Testis (tissue), 2 donors: ENCODE measurements at regions not wholly inside any gene's neighbourhood (a gene's known extent, or its start where the extent isn't known, plus 50 kb on each side); places are given as distances from the start of the nearest gene placed in this dataset.

Experiments used
- DNase-seq: peaks from one replicate; pipeline ENCODE4 v3.0.0-alpha.2; 2019
- H3K27ac ChIP-seq, 2 donors: fragments of 200-600 bp; sonication (generic); one replicate each; pipeline ENCODE4 v1.5.1; 2019
- H3K27me3 ChIP-seq: fragments of 200-600 bp; sonication (generic); one replicate; pipeline ENCODE4 v1.5.1; 2019
- H3K36me3 ChIP-seq: fragments of 200-600 bp; sonication (generic); one replicate; pipeline ENCODE4 v1.5.1; 2017; ENCODE audit warnings: low read depth; ENCODE audit errors: missing control alignments
- H3K4me1 ChIP-seq: fragments of 200-600 bp; sonication (generic); one replicate; pipeline ENCODE4 v1.5.1; 2019
- H3K4me3 ChIP-seq, 2 donors: fragments of 200-600 bp; sonication (generic); one replicate each; pipeline ENCODE4 v1.5.1; 2017 to 2019
- H3K9me3 ChIP-seq: fragments of 200-600 bp; sonication (generic); one replicate; pipeline ENCODE4 v1.5.1; 2017
- CTCF ChIP-seq, 3 experiments: fragments of 450-650 bp in 2 of 3; fragments of 200-600 bp in 1 of 3; sonication (generic) in 1 of 3; IDR thresholded peaks; one replicate each; pipeline ENCODE4 v1.5.1; 2016 to 2019; ENCODE audit warnings: antibody characterized with exemption in 3 of 3, mild to moderate bottlenecking in 2 of 3, moderate library complexity in 1 of 3
- POLR2A ChIP-seq: fragments of 450-650 bp; IDR thresholded peaks from one replicate; pipeline ENCODE4 v1.6.1; 2017; ENCODE audit warnings: antibody characterized with exemption, mild to moderate bottlenecking, moderate library complexity
- WGBS, 2 donors: methylation state at CpG; one replicate each; pipeline ENCODE4 v1.1.5; 2018; 5-methylcytosine and 5-hydroxymethylcytosine counted together
- intact Hi-C: fragments of 100-400 bp; cut with DNase I; formaldehyde crosslinking; loops from one replicate; pipeline ENCODE4 v1.15.1; 2023; ENCODE audit warnings: low total_unique reads

GRCh38 chr10:20688797-20689544, 208.1 kb downstream of the NEBL start:
- Histone ChIP-seq H3K36me3 (no peaks in the 10 kb centered on the region), H3K4me1 (no peaks in the 10 kb centered on the region), H3K4me3 (no peak overlapping the region), H3K27ac (no peak overlapping the region), H3K9me3 (no peaks in the 10 kb centered on the region), H3K27me3 (no peaks in the 10 kb centered on the region)
- 65 to 67% methylated on average over 7 of the region's 7 CpGs for WGBS, 2 donors
- no peak for TF ChIP-seq POLR2A
- no peak for TF ChIP-seq CTCF (IDR thresholded peaks at IDR 0.05)
- intact Hi-C loops, result no loop called here
- DNase-seq, result no peak

- WGBS, 2 donors, result 84 to 85% methylated on average over 7 of the region's 7 CpGs
- no peaks in the 10 kb centered on the region for H3K36me3 ChIP-seq
- TF ChIP-seq POLR2A (no peak), CTCF (IDR thresholded peaks at IDR 0.05) (no peak)
- intact Hi-C loops, result no loop called here
- H3K27ac ChIP-seq, result no peak overlapping the region
- H3K4me1 ChIP-seq, result no peaks in the 10 kb centered on the region
- no peaks in the 10 kb centered on the region for H3K9me3 ChIP-seq
- DNase-seq, result no peak
- H3K27me3 ChIP-seq, result no peaks in the 10 kb centered on the region
- no peak overlapping the region for H3K4me3 ChIP-seq
Measured at GRCh38 chr10:20686015-20686635, 211.0 kb downstream of the NEBL start.

GRCh38 chr10:20685462-20685861, 211.6 kb downstream of the NEBL start:
- Histone ChIP-seq H3K4me3 (no peak overlapping the region), H3K9me3 (no peaks in the 10 kb centered on the region), H3K36me3 (no peaks in the 10 kb centered on the region), H3K27ac (no peak overlapping the region), H3K4me1 (no peaks in the 10 kb centered on the region), H3K27me3 (no peaks in the 10 kb centered on the region)
- TF ChIP-seq CTCF (IDR thresholded peaks at IDR 0.05), result no peak
- no peak for TF ChIP-seq POLR2A
- 87 to 89% methylated on average over 8 of the region's 8 CpGs for WGBS, 2 donors
- intact Hi-C loops, result no loop called here
- DNase-seq, result no peak

GRCh38 chr10:20683345-20683744, 213.8 kb downstream of the NEBL start:
- intact Hi-C loops, result no loop called here
- TF ChIP-seq CTCF (IDR thresholded peaks at IDR 0.05) (no peak), POLR2A (no peak)
- H3K9me3 ChIP-seq, result no peaks in the 10 kb centered on the region
- DNase-seq, result no peak
- no peak overlapping the region for H3K4me3 ChIP-seq
- H3K36me3 ChIP-seq, result no peaks in the 10 kb centered on the region
- H3K27me3 ChIP-seq, result no peaks in the 10 kb centered on the region
- H3K27ac ChIP-seq, result no peak overlapping the region
- H3K4me1 ChIP-seq, result no peaks in the 10 kb centered on the region

GRCh38 chr10:20682782-20683181, 214.3 kb downstream of the NEBL start:
- Histone ChIP-seq H3K4me1 (no peaks in the 10 kb centered on the region), H3K27me3 (no peaks in the 10 kb centered on the region), H3K36me3 (no peaks in the 10 kb centered on the region), H3K9me3 (no peaks in the 10 kb centered on the region), H3K27ac (no peak overlapping the region), H3K4me3 (no peak overlapping the region)
- intact Hi-C loops, result no loop called here
- 86 to 95% methylated on average over 3 of the region's 3 CpGs for WGBS, 2 donors
- TF ChIP-seq POLR2A (no peak), CTCF (IDR thresholded peaks at IDR 0.05) (no peak)
- no peak for DNase-seq
